SK-N-SH treated with all-trans-retinoic acid at 6 μM for 48 hours (cell line): ENCODE measurements at regions not wholly inside any gene's neighbourhood (a gene's known extent, or its start where the extent isn't known, plus 50 kb on each side); places are given as distances from the start of the nearest gene placed in this dataset.

Source experiments
- ATAC-seq: fragments of 200-7000 bp; cut with Tn5 transposase; 3 replicates; pipeline ENCODE4 v1.9.1; 2020; ENCODE audit warnings: mild to moderate bottlenecking, moderate library complexity
- ARNTL ChIP-seq: fragments of 450-650 bp; formaldehyde crosslinking; IDR thresholded peaks from 2 replicates; pipeline ENCODE4 v1.5.0; 2020; ENCODE audit warnings: low read depth, mild to moderate bottlenecking, moderate library complexity, borderline replicate concordance
- BACH2 ChIP-seq: fragments of 250-450 bp; sonication (Bioruptor Pico); IDR thresholded peaks from 2 replicates; pipeline ENCODE4 v1.9.0; 2021; ENCODE audit warnings: mild to moderate bottlenecking, borderline replicate concordance
- CREB5 ChIP-seq: fragments of 250-450 bp; sonication (Bioruptor Pico); IDR thresholded peaks from 2 replicates; pipeline ENCODE4 v1.5.1; 2020; ENCODE audit warnings: low read depth, mild to moderate bottlenecking, moderate library complexity
- CSDC2 ChIP-seq: fragments of 250-450 bp; sonication (Bioruptor Pico); IDR thresholded peaks from 2 replicates; pipeline ENCODE4 v1.5.0; 2020; ENCODE audit warnings: mild to moderate bottlenecking, moderate library complexity
- CSRNP3 ChIP-seq: fragments of 250-450 bp; sonication (Bioruptor Pico); IDR thresholded peaks from 2 replicates; pipeline ENCODE4 v1.5.1; 2021; ENCODE audit warnings: mild to moderate bottlenecking, moderate library complexity
- ESRRG ChIP-seq: fragments of 250-450 bp; sonication (Bioruptor Pico); IDR thresholded peaks from 2 replicates; pipeline ENCODE4 v1.6.1; 2021; ENCODE audit warnings: mild to moderate bottlenecking
- GLIS3 ChIP-seq: fragments of 250-450 bp; sonication (Bioruptor Pico); IDR thresholded peaks from 2 replicates; pipeline ENCODE4 v1.5.0; 2020; ENCODE audit warnings: mild to moderate bottlenecking, moderate library complexity
- OSR1 ChIP-seq: fragments of 250-450 bp; sonication (Bioruptor Pico); IDR thresholded peaks from 2 replicates; pipeline ENCODE4 v1.8.0; 2022; ENCODE audit warnings: moderate library complexity, mild to moderate bottlenecking, inconsistent platforms
- PATZ1 ChIP-seq: fragments of 250-450 bp; sonication (Bioruptor Pico); IDR thresholded peaks from 2 replicates; pipeline ENCODE4 v1.8.0; 2020; ENCODE audit warnings: mild to moderate bottlenecking, moderate library complexity, borderline replicate concordance
- POU6F1 ChIP-seq: fragments of 250-450 bp; sonication (Bioruptor Pico); IDR thresholded peaks from 2 replicates; pipeline ENCODE4 v1.8.0; 2021; ENCODE audit warnings: low read depth, mild to moderate bottlenecking, moderate library complexity, borderline replicate concordance
- PPARA ChIP-seq: fragments of 250-450 bp; sonication (Bioruptor Pico); IDR thresholded peaks from 2 replicates; pipeline ENCODE4 v1.5.0; 2020; ENCODE audit warnings: mild to moderate bottlenecking, borderline replicate concordance
- SNAI2 ChIP-seq: fragments of 250-450 bp; sonication (Bioruptor Pico); IDR thresholded peaks from 2 replicates; pipeline ENCODE4 v1.5.0; 2020; ENCODE audit warnings: mild to moderate bottlenecking, moderate library complexity
- TCF4 ChIP-seq: fragments of 250-450 bp; sonication (Bioruptor Pico); IDR thresholded peaks from 2 replicates; pipeline ENCODE4 v1.8.0; 2021; ENCODE audit warnings: mild to moderate bottlenecking, moderate library complexity, borderline replicate concordance
- TOX ChIP-seq: fragments of 250-450 bp; sonication (Bioruptor Pico); IDR thresholded peaks from 2 replicates; pipeline ENCODE4 v1.8.0; 2021; ENCODE audit warnings: mild to moderate bottlenecking, moderate library complexity, borderline replicate concordance
- TSHZ2 ChIP-seq: fragments of 250-450 bp; sonication (Bioruptor Pico); IDR thresholded peaks from 2 replicates; pipeline ENCODE4 v1.5.0; 2020; ENCODE audit warnings: mild to moderate bottlenecking, moderate library complexity
- ZC3H10 ChIP-seq: fragments of 250-450 bp; sonication (Bioruptor Pico); IDR thresholded peaks from 2 replicates; pipeline ENCODE4 v1.5.1; 2021; ENCODE audit warnings: mild to moderate bottlenecking, moderate library complexity
- ZFP3 ChIP-seq: fragments of 250-450 bp; sonication (Bioruptor Pico); IDR thresholded peaks from 2 replicates; pipeline ENCODE4 v1.5.0; 2020; ENCODE audit warnings: mild to moderate bottlenecking, moderate library complexity
- ZFP30 ChIP-seq: fragments of 450-650 bp; formaldehyde crosslinking; IDR thresholded peaks from 2 replicates; pipeline ENCODE4 v1.5.0; 2022; ENCODE audit warnings: mild to moderate bottlenecking, moderate library complexity
- ZNF565 ChIP-seq: fragments of 450-650 bp; formaldehyde crosslinking; conservative IDR thresholded peaks from 2 replicates; pipeline ENCODE4 v1.5.0; 2020; ENCODE audit warnings: low read depth, mild to moderate bottlenecking, moderate library complexity
- ZNF70 ChIP-seq: fragments of 450-650 bp; formaldehyde crosslinking; IDR thresholded peaks from 2 replicates; pipeline ENCODE4 v1.5.0; 2020; ENCODE audit warnings: mild to moderate bottlenecking, moderate library complexity
- ZNF8 ChIP-seq: fragments of 450-650 bp; formaldehyde crosslinking; IDR thresholded peaks from 2 replicates; pipeline ENCODE4 v1.5.0; 2020; ENCODE audit warnings: mild to moderate bottlenecking, moderate library complexity

GRCh38 chr2:192775459-192776262 lies 580.9 kb upstream of the TMEFF2 start:
- no peak for ATAC-seq
- TF ChIP-seq BACH2, result no peak
- no peak for TF ChIP-seq PPARA
- TF ChIP-seq ZNF70 (CRISPR knock-in tag), result no peak
- TF ChIP-seq ARNTL (CRISPR knock-in tag), result no peak
- no peak for TF ChIP-seq CSRNP3 (CRISPR knock-in tag)
- no peak for TF ChIP-seq POU6F1
- no peak for TF ChIP-seq CREB5
- no peak for TF ChIP-seq ZNF565 (CRISPR knock-in tag)
- TF ChIP-seq OSR1 (CRISPR knock-in tag), result no peak
- no peak for TF ChIP-seq ESRRG (CRISPR knock-in tag)
- TF ChIP-seq TSHZ2 (CRISPR knock-in tag), result no peak
- TF ChIP-seq ZFP30 (CRISPR knock-in tag), result no peak

- TF ChIP-seq ZNF8 (CRISPR knock-in tag) (no peak), CSDC2 (CRISPR knock-in tag) (no peak), ZFP3 (CRISPR knock-in tag) (no peak), ESRRG (CRISPR knock-in tag) (no peak), PATZ1 (CRISPR knock-in tag) (no peak), CREB5 (no peak), BACH2 (no peak), GLIS3 (CRISPR knock-in tag) (no peak), ZC3H10 (CRISPR knock-in tag) (no peak), TCF4 (CRISPR knock-in tag) (no peak)
- no peak for ATAC-seq
Measured at GRCh38 chr2:192775011-192775410, 580.3 kb upstream of the TMEFF2 start.

- no peak for ATAC-seq
- TF ChIP-seq SNAI2 (CRISPR knock-in tag) (no peak), ZNF565 (CRISPR knock-in tag) (no peak), TCF4 (CRISPR knock-in tag) (no peak), TOX (no peak), POU6F1 (no peak), ZNF70 (CRISPR knock-in tag) (no peak), ARNTL (CRISPR knock-in tag) (no peak), TSHZ2 (CRISPR knock-in tag) (no peak)
Measured at GRCh38 chr2:192773044-192773443, 578.3 kb upstream of the TMEFF2 start.
